ENCODE measurements at regions not wholly inside any gene's neighbourhood (a gene's known extent, or its start where the extent isn't known, plus 50 kb on each side); places are given as distances from the start of the nearest gene placed in this dataset.

- TF ChIP-seq, protein P1, sequence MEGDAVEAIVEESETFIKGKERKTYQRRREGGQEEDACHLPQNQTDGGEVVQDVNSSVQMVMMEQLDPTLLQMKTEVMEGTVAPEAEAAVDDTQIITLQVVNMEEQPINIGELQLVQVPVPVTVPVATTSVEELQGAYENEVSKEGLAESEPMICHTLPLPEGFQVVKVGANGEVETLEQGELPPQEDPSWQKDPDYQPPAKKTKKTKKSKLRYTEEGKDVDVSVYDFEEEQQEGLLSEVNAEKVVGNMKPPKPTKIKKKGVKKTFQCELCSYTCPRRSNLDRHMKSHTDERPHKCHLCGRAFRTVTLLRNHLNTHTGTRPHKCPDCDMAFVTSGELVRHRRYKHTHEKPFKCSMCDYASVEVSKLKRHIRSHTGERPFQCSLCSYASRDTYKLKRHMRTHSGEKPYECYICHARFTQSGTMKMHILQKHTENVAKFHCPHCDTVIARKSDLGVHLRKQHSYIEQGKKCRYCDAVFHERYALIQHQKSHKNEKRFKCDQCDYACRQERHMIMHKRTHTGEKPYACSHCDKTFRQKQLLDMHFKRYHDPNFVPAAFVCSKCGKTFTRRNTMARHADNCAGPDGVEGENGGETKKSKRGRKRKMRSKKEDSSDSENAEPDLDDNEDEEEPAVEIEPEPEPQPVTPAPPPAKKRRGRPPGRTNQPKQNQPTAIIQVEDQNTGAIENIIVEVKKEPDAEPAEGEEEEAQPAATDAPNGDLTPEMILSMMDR (conservative IDR thresholded peaks at IDR 0.05): no peak
- TF ChIP-seq EZH2 (IDR thresholded peaks at IDR 0.05; ENCODE audit: low read depth): no peak
Measured at GRCh38 chr20:9928955-9929354, 90.1 kb upstream of the PAK5 start.

Measured in PC-9 (cell line).